Umbilical cord (tissue), 1 donor: ENCODE measurements at regions not wholly inside any gene's neighbourhood (a gene's known extent, or its start where the extent isn't known, plus 50 kb on each side); places are given as distances from the start of the nearest gene placed in this dataset.

Experiments
- DNase-seq: peaks from one replicate; pipeline ENCODE4 v3.0.0-alpha.2; 2015; ENCODE audit warnings: low spot score

GRCh38 chr12:45587012-45587411 is 142.5 kb upstream of the ARID2 start:
- no peak for DNase-seq

- no peak for DNase-seq
These were observed 141.5 kb upstream of the ARID2 start for GRCh38 chr12:45587877-45588533.

- no peak for DNase-seq
These were observed 138.9 kb upstream of the ARID2 start for GRCh38 chr12:45590646-45591045.

- DNase-seq, result no peak
These were observed 137.9 kb upstream of the ARID2 start for GRCh38 chr12:45591635-45592034.

GRCh38 chr12:45596366-45596765 is 133.1 kb upstream of the ARID2 start:
- no peak for DNase-seq

GRCh38 chr12:45598336-45598735 is 131.2 kb upstream of the ARID2 start:
- no peak for DNase-seq

GRCh38 chr12:45598761-45599160 is 130.7 kb upstream of the ARID2 start:
- DNase-seq, result no peak

GRCh38 chr12:45599196-45599595 is 130.3 kb upstream of the ARID2 start:
- no peak for DNase-seq

- peak; percentile 35 for DNase-seq
These were observed 128.1 kb upstream of the ARID2 start for GRCh38 chr12:45601390-45601789.

GRCh38 chr12:45601888-45602287 is 127.6 kb upstream of the ARID2 start:
- DNase-seq, result no peak

- DNase-seq, result no peak
These were observed 123.9 kb upstream of the ARID2 start for GRCh38 chr12:45605624-45606023.

- DNase-seq, result no peak
These were observed 118.4 kb upstream of the ARID2 start for GRCh38 chr12:45611061-45611460.

- DNase-seq, result no peak
These were observed 118.0 kb upstream of the ARID2 start for GRCh38 chr12:45611495-45611894.

GRCh38 chr12:45612044-45612794 is 117.3 kb upstream of the ARID2 start:
- DNase-seq, result no peak

- DNase-seq, result no peak
These were observed 116.2 kb upstream of the ARID2 start for GRCh38 chr12:45613296-45613695.

GRCh38 chr12:45613855-45614254 is 115.7 kb upstream of the ARID2 start:
- DNase-seq, result no peak

- no peak for DNase-seq
These were observed 114.2 kb upstream of the ARID2 start for GRCh38 chr12:45615268-45615667.

- no peak for DNase-seq
These were observed 109.8 kb upstream of the ARID2 start for GRCh38 chr12:45619736-45620135.

GRCh38 chr12:45621703-45622102 is 107.8 kb upstream of the ARID2 start:
- no peak for DNase-seq

GRCh38 chr12:45622210-45622937 is 107.1 kb upstream of the ARID2 start:
- no peak for DNase-seq

- DNase-seq, result no peak
These were observed 106.3 kb upstream of the ARID2 start for GRCh38 chr12:45623221-45623620.

GRCh38 chr12:45623940-45624339 is 105.6 kb upstream of the ARID2 start:
- no peak for DNase-seq

GRCh38 chr12:45626965-45627364 is 102.5 kb upstream of the ARID2 start:
- DNase-seq, result no peak
